ENCODE measurements at regions not wholly inside any gene's neighbourhood (a gene's known extent, or its start where the extent isn't known, plus 50 kb on each side); places are given as distances from the start of the nearest gene placed in this dataset.

DNA sequence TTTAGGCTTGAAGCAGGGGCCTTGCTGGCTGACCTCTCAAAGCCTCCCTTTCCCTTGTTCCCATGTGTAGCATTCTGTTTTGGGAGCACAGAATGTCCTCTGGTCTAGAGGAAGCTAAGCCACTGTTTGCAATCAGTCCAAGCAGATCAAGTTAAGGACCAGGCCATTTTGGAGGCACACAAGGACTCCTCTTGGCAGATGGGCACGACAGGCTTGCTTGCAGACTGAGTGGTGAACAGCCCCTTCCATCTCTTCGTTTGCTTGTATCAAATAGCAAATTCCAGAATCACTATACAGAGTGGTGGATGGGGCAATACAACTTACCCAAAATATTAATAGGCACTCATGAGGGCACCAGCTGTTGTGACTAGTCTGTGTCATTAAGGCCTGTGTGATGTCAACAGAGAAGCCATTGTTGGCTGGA is 215.5 kb upstream of the SERP2 start:
- DNase-seq, result no peak

- no peak for DNase-seq
Measured at GRCh38 chr13:44158881-44159632, 214.6 kb upstream of the SERP2 start.

GRCh38 chr13:44159633-44160279 is 213.9 kb upstream of the SERP2 start:
- no peak for DNase-seq

GRCh38 chr13:44160591-44161191 is 212.9 kb upstream of the SERP2 start:
- no peak for DNase-seq

DNA sequence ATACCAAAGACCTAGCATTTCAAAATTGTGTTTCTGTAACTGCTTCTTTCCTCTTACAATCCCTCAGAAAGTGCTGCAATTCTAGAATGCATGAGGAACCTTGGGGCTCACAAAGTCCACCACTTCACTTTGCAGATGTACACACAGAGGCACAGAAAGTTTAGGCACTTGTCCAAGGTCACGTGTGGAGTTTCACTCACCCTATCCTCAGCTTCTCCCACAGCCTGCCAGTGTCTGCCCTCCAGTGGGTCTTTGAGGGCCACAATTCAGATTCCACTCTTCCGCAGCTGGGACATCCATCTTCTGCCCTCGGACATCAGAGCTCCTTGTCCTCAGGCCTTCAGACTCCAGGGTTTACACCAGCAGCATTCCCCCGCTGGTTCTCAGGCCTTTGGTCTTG is 210.5 kb upstream of the SERP2 start:
- DNase-seq, result no peak

DNA sequence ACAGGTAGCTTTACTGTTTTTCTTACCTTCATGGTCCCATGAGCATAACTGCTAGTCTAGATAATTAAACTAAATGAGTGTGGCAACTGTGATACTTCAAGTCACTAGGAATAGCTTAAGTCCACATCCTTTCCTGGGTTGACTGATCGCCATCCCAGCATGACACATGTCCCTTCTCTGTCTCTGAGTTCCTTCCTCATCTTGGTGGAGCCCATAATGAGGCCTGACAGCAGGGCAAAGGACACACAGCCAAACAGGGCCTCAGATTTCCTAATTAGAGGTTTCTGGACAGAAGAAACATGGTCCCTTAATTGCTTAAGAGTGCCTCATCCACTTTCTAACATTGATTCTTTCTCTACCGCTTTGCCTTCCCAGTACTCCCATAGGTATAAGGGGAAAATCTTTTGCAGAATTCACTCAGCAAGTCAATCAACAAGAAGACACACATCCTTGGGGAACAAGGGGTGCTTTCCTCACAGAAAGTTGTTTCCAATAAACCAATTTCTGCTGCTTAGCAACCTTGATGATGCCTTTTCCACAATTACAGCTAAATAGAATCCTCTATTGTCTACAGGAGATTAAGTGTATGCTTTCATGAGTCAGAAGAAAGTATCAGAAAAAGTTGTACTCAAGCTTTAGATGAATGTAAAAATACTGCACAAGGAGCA is 208.3 kb upstream of the SERP2 start:
- no peak for DNase-seq

GRCh38 chr13:44165889-44166496 is 207.6 kb upstream of the SERP2 start:
- DNase-seq, result no peak

DNA sequence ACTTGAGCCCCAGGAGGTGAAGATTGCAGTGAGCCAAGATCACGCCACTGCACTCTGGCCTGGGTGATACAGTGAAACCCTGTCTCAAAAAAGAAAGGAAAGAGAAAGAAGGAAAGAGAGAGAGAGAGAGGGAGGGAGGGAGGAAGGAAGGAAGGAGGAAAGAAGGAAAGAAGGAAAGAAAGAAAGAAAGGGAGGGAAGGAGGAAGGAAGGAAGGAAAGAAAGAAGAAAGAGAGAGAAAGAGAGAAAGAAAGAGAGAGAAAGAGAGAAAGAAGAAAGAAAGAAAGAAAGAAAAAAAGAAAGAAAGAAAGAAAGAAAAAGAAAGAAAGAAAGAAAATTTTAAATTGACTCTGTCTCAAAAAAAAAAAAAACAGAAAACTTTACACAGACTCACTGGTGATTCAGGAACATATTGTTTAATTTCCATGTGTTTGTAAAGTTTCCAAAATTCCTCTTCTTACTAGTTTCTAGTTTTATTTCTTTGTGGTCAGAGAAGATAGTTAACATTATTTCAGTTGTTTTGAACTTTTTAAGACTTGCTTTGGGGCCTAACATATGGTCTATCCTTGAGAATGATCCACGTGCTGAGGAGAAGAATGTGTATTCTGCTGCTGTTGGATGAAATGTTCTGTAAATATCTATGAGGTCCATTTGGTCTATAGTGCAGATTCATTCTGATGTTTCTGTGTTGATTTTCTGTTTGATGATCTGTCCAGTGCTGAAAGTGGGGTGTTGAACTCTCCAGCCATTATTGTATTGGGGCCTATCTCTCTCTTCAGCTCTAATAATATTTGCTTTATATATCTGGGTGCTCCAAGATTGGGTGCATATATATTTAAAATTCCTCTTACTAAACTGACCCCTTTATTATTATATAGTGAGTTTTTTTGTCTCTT is 204.4 kb upstream of the SERP2 start:
- DNase-seq, result no peak

- no peak for DNase-seq
Measured at GRCh38 chr13:44170731-44171130, 202.9 kb upstream of the SERP2 start.

DNA sequence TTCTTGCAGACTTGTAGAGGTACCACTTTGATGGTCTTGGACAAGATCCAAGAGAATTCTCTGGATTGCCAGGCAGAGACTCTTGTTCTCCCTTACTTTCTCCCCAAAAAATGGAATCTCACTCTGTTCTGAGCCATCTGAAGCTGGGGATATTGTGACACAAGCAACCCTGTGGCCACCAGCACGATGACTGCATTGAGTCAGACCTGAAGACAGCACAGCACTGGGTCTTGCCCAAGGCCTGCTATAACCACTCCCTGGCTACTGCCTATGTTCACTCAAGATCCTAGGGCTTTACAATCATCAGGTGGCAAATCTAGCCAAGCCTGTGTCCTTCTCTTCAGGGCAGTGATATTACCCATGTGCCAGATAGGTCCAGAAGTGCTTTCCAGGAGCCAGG is 202.5 kb upstream of the SERP2 start:
- no peak for DNase-seq

DNA sequence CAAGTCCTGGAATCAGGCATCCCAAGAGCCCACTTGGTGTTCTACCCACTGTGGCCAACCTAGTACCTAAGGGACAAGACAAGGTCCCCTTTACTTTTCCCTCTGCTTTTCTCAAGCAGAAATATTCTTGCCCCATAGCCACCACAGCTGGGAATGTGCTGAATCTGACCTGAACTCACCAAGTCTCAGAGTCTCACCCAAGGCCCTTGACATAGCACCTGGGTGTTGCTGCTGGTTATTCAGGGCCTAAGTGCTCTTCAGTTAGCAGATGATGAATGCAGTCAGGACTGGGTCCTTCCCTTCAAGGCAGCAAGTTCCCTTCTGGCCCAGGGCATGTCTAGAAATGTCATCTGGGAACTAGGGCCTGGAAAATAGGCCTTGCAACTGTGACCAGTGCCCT is 201.8 kb upstream of the SERP2 start:
- no peak for DNase-seq

GRCh38 chr13:44172281-44172810 is 201.3 kb upstream of the SERP2 start:
- no peak for DNase-seq

- no peak for DNase-seq
Measured at GRCh38 chr13:44174769-44175425, 198.7 kb upstream of the SERP2 start.

- DNase-seq, result no peak
Measured at GRCh38 chr13:44176173-44176572, 197.5 kb upstream of the SERP2 start.

DNA sequence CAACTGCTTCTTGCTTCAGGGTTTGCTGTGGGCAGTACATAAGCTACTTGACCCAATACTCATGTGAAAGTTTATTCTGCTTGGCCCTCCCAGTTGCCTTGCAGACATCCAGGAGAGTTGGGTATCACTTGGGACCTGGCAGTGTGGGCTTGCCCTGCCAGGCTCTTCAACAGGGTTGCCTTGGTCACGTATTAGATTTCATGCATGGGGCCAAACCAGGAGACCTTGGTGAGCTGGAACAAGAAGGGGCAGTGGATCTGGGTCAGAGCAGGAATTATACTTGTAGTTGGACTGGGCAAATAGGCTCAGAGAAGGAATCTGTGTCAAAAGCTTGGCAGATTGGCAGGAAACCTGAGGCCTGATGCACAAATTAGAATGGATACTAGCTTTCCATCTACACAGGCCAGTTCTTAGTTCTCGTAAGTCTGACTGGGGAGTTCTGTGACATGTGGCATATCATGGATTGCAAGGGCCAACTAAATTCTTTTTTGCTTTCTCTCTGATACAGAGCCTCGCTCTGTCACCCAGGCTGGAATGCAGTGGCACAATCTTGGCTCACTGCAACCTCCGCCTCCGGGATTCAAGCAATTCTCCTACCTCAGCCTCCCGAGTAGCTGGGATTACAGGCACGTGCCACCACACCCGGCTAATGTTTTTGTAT is 192.6 kb upstream of the SERP2 start:
- no peak for DNase-seq

- no peak for DNase-seq
Measured at GRCh38 chr13:44181931-44182330, 191.7 kb upstream of the SERP2 start.

DNA sequence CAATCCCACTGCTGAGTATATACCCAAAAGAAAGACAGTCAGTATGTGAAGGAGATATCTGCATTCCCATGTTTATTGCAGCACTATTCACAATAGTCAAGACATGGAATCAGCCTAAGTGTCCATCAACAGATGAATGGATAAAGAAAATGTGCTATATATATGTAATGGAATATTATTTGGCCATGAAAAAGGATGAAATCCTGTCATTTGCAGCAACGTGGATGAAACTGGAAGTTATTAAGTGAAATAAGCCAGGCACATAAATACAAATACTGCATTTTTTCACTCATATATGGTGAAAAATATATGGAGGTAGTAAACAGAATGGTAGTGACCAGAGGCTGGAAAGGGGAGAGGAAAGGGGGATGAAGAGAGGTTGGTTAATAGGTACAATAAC is 188.9 kb upstream of the SERP2 start:
- DNase-seq, result no peak

GRCh38 chr13:44188257-44188656 is 185.4 kb upstream of the SERP2 start:
- DNase-seq, result no peak

- DNase-seq, result no peak
Measured at GRCh38 chr13:44189085-44189484, 184.5 kb upstream of the SERP2 start.

DNA sequence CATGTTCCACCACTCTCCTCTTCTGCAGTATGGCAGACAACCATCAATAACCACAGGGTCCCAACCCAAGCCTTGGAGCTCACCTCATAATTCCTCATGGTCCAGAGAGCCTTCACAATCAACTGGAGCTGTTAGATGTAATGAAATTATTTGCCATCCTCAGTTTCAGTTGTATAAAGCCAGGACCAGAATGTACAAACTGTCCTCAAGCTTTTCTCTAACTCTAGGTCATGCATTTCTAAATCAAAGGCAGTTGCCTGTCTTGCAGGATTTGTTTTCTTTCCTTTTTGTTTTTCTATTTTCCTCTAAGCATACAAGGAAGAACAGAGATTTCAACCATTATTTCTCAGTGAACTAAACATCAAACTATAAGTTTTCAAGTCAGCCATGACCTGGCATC is 182.5 kb upstream of the SERP2 start:
- DNase-seq, result no peak
